Gastroesophageal sphincter (tissue), 3 donors: ENCODE measurements at regions not wholly inside any gene's neighbourhood (a gene's known extent, or its start where the extent isn't known, plus 50 kb on each side); places are given as distances from the start of the nearest gene placed in this dataset.

Experiments
- EP300 ChIP-seq: sonication (generic); formaldehyde crosslinking; IDR thresholded peaks from one replicate; pipeline ENCODE4 v1.6.1; 2017; ENCODE audit warnings: antibody characterized with exemption, mild to moderate bottlenecking
- POLR2A ChIP-seq, 2 donors: fragments of 450-650 bp; IDR thresholded peaks; one replicate each; pipeline ENCODE4 v1.6.1; 2017; ENCODE audit warnings: antibody characterized with exemption in 2 of 2, mild to moderate bottlenecking in 2 of 2, moderate library complexity in 1 of 2
- TF ChIP-seq, protein P1 (sequence below), 4 experiments: fragments of 200-600 bp in 2 of 4; fragments of 450-650 bp in 2 of 4; sonication (generic) in 1 of 4; IDR thresholded peaks; one replicate each; pipeline ENCODE4 v1.5.1; 2017 to 2019; ENCODE audit warnings: antibody characterized with exemption in 4 of 4, mild to moderate bottlenecking in 2 of 4, moderate library complexity in 2 of 4

DNA sequence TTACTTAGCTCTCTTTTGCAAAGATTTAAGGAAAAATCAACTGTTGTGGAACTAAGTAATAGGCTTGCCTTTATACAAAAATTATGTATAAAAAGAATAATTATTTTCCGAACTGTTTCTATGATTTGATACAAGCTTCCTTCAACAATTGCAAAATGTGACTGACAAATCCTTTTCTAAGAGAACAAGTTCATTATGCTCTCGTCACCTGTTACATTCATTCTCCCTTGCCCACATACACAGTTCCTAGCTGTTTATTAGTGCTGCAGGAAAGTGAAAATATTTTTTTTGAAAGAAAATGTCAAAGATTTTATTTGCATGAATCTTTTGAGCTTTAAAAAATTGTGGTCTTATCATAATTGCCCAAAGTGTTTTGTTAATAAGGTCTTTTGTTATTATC lies 466.2 kb downstream of the USP25 start:
- TF ChIP-seq, protein P1, sequence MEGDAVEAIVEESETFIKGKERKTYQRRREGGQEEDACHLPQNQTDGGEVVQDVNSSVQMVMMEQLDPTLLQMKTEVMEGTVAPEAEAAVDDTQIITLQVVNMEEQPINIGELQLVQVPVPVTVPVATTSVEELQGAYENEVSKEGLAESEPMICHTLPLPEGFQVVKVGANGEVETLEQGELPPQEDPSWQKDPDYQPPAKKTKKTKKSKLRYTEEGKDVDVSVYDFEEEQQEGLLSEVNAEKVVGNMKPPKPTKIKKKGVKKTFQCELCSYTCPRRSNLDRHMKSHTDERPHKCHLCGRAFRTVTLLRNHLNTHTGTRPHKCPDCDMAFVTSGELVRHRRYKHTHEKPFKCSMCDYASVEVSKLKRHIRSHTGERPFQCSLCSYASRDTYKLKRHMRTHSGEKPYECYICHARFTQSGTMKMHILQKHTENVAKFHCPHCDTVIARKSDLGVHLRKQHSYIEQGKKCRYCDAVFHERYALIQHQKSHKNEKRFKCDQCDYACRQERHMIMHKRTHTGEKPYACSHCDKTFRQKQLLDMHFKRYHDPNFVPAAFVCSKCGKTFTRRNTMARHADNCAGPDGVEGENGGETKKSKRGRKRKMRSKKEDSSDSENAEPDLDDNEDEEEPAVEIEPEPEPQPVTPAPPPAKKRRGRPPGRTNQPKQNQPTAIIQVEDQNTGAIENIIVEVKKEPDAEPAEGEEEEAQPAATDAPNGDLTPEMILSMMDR (IDR thresholded peaks at IDR 0.05) = no peak
- no peak for TF ChIP-seq POLR2A (IDR thresholded peaks at IDR 0.05)
- no peak for TF ChIP-seq EP300
